ENCODE measurements at regions not wholly inside any gene's neighbourhood (a gene's known extent, or its start where the extent isn't known, plus 50 kb on each side); places are given as distances from the start of the nearest gene placed in this dataset.

DNA sequence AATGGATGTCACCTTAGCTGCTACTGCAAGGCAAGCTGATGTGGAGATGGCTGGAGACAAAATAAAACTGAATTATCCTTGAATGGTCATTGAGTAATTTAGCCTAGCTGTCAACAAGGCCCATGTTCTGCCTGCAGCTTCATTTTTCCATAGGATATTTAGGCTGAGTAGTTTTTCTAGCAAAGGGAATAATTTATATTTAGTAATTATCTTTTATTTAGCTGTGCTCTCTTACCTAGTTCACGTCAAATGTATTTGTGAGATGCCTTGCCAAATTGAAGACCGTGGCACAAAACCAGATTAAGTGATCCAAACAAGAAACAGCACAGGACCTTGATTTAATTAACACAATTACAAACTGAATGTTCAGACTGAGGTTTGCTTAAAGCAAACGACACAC is 77.4 kb upstream of the CEP162 start:
- TF ChIP-seq CTCF (IDR thresholded peaks at IDR 0.05; ENCODE audit: low read length): no peak
- TF ChIP-seq EZH2 (IDR thresholded peaks at IDR 0.05; ENCODE audit: borderline replicate concordance, low read length): no peak
